GM19463 (cell line): ENCODE measurements at regions not wholly inside any gene's neighbourhood (a gene's known extent, or its start where the extent isn't known, plus 50 kb on each side); places are given as distances from the start of the nearest gene placed in this dataset.
"Not testable (repeated sequence)": the region's sequence is repeated elsewhere in the genome, so short reads cannot be mapped to it uniquely, and the experiment has no call there.

Experiments used
- ATAC-seq: cut with Tn5 transposase; IDR thresholded peaks from one replicate; pipeline ENCODE4 v1.9.1; 2021; ENCODE audit warnings: mild to moderate bottlenecking, moderate library complexity; ENCODE audit not compliant: unreplicated experiment

DNA sequence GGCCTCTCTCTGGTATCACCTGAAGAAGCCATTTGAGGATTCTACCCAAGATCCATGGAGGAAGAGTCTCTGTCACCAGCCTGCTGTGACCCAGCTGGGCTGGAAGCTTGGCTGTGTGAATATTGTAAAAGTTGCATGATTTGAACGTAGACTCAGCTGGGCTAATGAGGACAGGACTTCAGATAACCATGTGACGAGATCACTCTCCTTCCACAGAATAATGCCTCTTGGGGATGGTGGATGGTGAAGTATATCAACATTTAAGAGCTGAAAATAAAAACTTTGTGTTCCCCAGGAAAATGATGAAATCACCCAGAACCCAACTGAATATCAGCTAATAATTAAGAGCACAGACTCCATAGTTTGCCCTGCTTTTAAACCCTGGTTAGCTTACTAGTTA, 427.9 kb downstream of the CD83 start:
- ATAC-seq: no peak

- no peak for ATAC-seq
Measured at GRCh38 chr6:14546036-14546435, 428.5 kb downstream of the CD83 start.

- ATAC-seq: no peak
Measured at GRCh38 chr6:14547284-14547998, 429.9 kb downstream of the CD83 start.

- ATAC-seq: no peak
Measured at GRCh38 chr6:14549304-14549770, 431.8 kb downstream of the CD83 start.

- no peak for ATAC-seq
Measured at GRCh38 chr6:14549871-14550270, 432.3 kb downstream of the CD83 start.

DNA sequence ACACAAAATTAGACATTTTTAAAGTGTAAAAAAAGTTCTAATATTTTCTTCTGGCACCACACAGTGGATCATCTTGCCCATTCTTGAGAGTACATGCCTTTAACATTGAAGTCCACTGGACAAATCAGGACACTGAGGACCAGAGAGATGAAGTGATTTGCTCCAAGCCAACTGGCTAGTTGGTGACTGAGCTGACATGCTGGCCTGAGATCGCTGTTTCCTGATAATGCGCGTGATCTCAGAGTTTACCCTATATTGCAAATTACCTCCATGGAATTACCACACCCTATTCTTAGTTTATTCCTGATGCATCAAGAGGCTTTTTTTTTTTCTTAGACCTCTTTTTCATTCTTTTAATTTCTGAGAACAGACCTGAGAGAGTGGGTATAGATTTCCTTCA, 432.8 kb downstream of the CD83 start:
- no peak for ATAC-seq

DNA sequence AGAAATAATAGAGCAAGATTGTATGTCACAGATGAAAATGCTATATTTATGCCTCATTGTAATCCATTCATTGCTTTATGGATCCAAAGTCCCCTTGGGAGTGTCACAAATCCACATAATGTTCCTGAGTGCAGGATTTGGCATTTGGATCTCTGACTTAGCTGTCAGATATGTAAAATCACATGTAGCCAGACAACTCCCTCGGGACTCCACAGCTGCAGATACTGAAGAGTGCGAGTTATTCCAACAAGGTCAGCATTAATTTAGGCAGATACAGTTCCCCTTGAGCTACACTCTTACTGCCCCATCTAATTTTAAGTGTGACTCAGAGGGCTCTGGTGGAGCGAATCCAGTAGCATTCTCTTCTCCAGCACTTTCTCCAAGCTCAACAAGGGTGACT, 433.2 kb downstream of the CD83 start:
- ATAC-seq: no peak

GRCh38 chr6:14551601-14552000, 434.0 kb downstream of the CD83 start:
- not testable (repeated sequence) for ATAC-seq

DNA sequence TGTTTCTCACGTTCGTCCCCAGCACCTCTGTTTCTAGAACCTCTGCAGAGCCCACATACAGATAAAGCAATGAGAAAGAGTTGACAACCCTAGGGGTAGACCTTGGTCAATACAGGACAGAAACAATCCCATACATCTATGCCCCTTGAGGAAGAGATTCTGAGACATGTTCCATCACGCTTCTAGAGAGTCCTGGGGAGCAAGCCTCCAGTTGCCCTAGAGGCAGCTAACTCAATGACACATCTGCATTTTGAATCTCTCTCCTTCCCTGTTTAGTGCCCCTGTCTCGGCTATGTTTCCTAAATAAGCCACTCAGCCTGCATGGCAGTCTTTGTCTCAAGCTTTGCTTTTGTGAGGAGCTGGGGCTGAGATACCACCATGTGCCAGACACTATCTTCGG, 435.3 kb downstream of the CD83 start:
- no peak for ATAC-seq

DNA sequence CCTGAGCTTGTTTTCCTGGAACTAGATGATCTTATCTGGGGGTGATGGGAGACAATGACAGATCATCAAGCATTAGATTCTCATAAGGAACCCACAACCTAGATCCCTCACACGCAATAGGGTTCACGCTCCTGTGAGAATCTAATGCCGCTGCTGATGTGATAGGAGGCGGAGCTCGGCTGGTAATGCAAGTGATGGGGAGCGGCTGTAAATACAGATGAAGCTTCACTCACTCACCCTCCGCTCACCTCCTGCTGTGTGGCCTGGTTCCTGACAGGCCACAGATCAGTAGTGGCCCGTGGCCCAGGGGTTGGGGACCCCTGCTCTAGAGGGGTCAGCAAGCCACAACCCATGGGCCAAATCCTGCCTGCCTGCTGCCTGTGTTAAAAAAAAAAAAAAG, 435.9 kb downstream of the CD83 start:
- ATAC-seq: no peak

- ATAC-seq: no peak
Measured at GRCh38 chr6:14555804-14556203, 438.2 kb downstream of the CD83 start.

DNA sequence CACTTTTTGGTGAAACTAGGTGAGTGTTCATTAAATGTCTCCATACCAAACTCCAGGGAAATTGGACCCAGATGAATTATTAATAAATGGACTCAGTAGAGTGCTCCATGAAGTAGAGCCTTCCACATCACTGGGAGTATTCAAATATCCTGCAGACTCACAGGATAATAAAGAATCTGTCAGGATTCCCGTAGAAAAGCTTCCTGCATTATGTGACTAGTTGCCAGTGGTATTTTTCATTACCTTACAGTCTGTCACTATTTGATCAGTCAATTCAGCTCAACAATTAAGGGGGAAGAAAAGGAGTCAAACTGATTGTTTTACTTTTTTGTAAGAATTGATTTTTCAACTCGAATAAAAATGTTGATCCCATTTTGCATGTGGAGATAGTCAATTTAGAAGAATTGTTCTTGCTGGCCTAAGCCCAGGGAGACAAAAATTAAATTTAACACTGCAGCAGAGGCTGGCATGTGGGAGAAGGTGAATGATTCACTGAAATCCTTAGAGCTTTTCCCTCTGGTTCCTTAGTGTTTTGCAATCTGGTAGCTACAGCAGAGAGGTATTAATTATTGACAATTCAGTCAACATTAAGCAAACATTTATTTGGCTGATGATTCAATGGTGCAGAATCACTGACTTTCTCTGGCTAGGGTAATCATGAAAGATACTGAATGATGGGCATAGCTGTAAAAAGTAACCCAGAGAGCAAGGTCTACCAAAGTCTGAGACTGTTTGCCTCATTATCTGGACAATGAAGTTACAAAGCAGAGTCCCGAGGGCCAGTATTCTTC, 442.4 kb downstream of the CD83 start:
- ATAC-seq: no peak

DNA sequence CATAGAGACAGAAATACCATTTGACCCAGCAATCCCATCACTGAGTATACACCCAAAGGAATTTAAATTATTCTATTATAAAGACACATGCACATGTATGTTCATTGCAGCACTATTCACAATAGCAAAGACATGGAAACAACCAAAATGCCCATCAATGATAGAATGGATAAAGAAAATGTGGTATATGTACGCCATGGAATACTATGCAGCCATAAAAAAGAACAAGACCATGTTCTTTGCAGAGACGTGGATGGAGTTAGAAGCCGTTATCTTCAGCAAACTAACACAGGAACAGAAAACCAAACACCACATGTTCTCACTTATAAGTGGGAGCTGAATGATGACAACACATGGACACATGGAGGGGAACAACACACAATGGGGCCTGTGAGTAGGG, 444.0 kb downstream of the CD83 start:
- not testable (repeated sequence) for ATAC-seq

DNA sequence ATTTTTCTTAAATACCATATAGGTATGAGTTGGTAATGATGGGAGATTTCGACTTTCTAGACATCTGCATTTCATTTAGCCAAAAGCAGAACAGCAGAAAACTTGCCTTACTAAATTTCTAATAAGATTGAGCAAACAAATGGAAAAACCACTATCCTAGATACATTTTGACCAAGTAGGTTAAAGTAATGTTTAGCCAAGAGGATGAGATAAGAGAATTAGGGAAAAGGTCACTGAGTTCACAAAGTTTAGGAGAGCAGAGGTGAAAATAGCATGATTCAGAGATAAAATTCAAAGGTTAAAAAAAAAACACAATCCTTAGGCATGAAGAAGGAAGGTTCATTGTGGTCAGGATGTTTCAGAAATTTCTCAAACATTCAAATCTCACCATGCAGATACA, 450.3 kb downstream of the CD83 start:
- ATAC-seq: no peak

DNA sequence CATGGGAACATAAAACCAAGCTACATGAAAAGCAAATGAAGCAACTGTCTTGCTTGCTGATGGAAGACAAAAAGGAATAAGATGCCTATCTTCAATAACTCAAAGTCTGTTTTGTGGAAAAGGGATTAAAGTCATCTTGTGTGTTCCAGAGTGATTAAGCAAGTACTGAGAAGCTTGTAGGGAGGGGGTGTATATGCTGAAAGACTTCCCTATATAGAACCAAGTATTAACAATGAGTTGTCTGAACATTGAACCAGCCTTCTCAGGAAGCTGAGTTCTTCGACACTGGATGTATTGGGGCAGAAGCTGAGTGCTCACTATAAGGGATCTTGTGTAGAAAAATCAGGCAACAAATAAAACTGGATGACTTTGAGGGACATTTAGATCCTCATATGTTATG, 451.8 kb downstream of the CD83 start:
- no peak for ATAC-seq

GRCh38 chr6:14569874-14570273, 452.3 kb downstream of the CD83 start:
- ATAC-seq: not testable (repeated sequence)

- ATAC-seq: no peak
Measured at GRCh38 chr6:14571001-14571400, 453.4 kb downstream of the CD83 start.

GRCh38 chr6:14571746-14572145, 454.2 kb downstream of the CD83 start:
- no peak for ATAC-seq

DNA sequence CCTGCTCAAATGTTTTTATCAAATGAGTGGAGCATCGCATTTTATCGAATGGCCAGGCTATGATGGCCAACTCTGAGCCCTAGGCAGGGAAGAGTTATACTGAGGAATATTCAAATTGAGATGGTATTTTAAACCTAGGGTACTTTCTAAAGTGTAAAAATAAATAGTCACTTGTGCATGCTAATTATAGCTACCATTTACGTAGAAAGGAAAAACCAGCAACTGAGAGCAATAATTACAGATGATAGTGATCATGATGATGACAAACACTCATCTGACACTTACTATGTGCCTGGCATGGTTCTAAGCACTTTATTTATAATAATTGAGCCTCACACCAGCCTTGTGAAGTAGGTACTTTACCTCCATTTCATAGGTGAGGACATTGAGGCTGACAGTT, 455.7 kb downstream of the CD83 start:
- ATAC-seq: no peak

DNA sequence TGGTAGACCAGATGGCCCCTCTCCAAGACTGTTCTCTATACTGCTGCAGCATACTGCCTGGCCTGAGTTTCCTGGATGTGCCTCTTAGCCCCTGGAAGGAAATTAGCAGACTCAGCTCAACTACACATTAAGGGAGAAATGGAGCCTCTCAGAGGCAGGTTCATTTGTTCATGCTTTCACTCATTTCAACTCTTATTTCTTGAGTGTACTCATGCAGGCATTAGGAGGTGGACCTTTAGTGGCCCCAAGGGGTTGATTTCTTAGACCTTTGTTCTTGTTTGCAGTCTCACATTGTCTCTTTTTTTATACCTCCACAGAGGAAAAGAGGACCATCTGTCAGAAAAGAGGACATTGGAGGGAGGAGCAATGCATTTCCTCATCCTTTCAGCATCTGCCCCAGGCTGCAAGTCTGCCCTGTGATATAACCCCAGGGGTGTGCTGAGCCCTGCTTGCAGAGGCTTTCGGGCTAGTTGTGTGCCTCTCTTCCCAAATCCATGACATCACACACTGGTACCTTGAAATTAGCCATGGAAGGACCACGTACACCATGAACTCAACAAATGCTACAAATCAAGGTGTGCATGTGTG, 456.2 kb downstream of the CD83 start:
- ATAC-seq: no peak

DNA sequence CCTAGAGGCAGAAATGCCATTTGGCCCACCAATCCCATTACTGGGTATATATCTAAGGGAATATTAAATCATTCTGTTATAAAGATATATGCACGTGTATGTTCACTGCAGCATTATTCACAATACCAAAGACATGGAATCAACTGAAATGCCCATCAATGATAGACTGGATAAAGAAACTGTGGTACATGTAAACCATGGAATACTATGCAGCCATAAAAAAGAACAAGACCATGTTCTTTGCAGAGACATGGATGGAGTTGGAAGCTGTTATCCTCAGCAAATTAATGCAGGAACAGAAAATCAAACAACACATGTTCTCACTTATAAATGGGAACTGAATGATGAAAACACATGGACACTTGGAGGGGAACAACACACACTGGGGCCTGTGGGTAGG, 458.4 kb downstream of the CD83 start:
- no peak for ATAC-seq

DNA sequence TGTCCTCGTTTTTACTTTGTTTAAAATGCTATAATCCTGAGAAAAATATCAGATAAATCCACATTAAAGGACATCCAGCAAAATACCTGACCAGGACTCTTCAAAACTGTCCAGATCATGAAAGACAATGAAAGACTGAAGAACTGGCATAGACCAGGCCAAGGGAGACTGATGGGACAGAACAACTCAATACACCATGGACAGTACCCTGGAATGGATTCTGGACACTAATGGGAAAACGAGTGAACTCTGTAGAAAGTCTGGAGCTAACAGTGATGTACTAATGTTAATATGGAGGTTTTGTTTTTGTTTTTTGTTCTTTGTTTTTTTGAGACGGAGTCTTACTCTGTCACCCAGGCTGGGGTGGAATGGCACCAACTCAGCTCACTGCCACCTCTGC, 461.4 kb downstream of the CD83 start:
- no peak for ATAC-seq
